Thoracic aorta (tissue), 2 donors: ENCODE measurements at regions not wholly inside any gene's neighbourhood (a gene's known extent, or its start where the extent isn't known, plus 50 kb on each side); places are given as distances from the start of the nearest gene placed in this dataset.

Experiments used
- ATAC-seq: fragments of 150-250 bp; one replicate; pipeline ENCODE4 v1.8.0; 2017; ENCODE audit warnings: low read depth; ENCODE audit not compliant: insufficient number of reproducible peaks, low FRiP score
- DNase-seq: peaks from one replicate; pipeline ENCODE4 v3.0.0-alpha.2; 2020; ENCODE audit warnings: low spot score
- H3K27ac ChIP-seq, 2 donors: fragments of 200-600 bp; sonication (generic); 1 replicate in 1 of 2; 2 replicates in 1 of 2; pipeline ENCODE4 v1.5.1; 2016; ENCODE audit warnings: mild to moderate bottlenecking in 2 of 2, moderate library complexity in 2 of 2
- H3K27me3 ChIP-seq: fragments of 200-600 bp; sonication (generic); replicated peaks from 2 replicates; pipeline ENCODE4 v1.6.0; 2016; ENCODE audit warnings: mild to moderate bottlenecking; ENCODE audit not compliant: insufficient read depth
- H3K36me3 ChIP-seq: fragments of 200-600 bp; sonication (generic); one replicate; pipeline ENCODE4 v1.5.1; 2016
- H3K4me1 ChIP-seq, 2 donors: fragments of 200-600 bp; sonication (generic); 1 replicate in 1 of 2; 2 replicates in 1 of 2; pipeline versions ENCODE4 v1.5.1 to v1.6.0; 2016; ENCODE audit warnings: low read depth in 2 of 2, mild to moderate bottlenecking in 1 of 2; ENCODE audit not compliant: control insufficient read depth in 1 of 2
- H3K4me3 ChIP-seq: fragments of 200-600 bp; sonication (generic); 2 replicates; pipeline ENCODE4 v1.5.1; 2016; ENCODE audit warnings: mild to moderate bottlenecking
- H3K9me3 ChIP-seq: fragments of 200-600 bp; sonication (generic); 2 replicates; pipeline ENCODE4 v1.5.1; 2016
- TF ChIP-seq, protein P1 (sequence below): fragments of 200-600 bp; sonication (generic); IDR thresholded peaks from one replicate; pipeline ENCODE4 v1.5.1; 2019; ENCODE audit warnings: antibody characterized with exemption

DNA sequence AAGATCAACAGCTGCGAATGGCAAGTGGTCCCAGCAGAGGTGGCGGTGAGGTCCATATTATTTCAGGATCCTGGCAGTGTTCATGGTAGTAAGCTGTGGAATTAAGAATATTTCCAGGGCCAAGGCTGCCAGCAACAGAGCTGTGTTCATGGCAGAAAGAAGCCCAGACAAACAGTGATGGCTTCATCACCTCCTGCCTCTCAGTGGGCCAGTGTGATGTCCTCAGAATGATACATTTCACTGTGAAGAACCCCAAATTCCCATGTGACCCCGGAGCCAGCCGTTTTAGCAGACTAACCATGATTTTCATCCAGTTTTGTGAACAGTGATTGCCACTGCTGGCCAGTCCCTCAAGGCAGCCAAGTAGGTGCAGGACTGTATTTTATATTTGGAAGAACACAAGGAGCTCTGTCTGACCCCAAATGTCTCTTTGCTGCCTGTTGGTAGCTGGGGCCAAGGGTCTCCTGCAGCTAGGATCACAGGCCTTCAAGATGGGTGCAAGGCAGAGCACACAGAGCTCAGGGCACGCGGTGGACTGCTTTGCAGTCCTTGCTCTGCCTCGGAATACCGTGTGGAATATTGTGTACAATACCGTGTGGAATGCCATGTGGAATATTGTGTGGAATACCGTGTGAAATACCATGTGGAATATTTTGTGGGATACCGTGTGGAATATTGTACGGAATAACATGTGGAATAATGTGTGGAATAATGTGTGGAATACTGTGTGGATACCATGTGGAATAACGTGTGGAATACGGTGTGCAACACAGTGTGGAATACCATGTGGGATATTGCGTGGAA, 132.3 kb upstream of the CHST15 start:
- TF ChIP-seq, protein P1, sequence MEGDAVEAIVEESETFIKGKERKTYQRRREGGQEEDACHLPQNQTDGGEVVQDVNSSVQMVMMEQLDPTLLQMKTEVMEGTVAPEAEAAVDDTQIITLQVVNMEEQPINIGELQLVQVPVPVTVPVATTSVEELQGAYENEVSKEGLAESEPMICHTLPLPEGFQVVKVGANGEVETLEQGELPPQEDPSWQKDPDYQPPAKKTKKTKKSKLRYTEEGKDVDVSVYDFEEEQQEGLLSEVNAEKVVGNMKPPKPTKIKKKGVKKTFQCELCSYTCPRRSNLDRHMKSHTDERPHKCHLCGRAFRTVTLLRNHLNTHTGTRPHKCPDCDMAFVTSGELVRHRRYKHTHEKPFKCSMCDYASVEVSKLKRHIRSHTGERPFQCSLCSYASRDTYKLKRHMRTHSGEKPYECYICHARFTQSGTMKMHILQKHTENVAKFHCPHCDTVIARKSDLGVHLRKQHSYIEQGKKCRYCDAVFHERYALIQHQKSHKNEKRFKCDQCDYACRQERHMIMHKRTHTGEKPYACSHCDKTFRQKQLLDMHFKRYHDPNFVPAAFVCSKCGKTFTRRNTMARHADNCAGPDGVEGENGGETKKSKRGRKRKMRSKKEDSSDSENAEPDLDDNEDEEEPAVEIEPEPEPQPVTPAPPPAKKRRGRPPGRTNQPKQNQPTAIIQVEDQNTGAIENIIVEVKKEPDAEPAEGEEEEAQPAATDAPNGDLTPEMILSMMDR: no peak
- ATAC-seq: no peak
- no peaks in the 10 kb centered on the region for H3K9me3 ChIP-seq
- peaks cover 27 to 55% of the 10 kb centered on the region in 2 donors for H3K4me1 ChIP-seq
- H3K4me3 ChIP-seq: peak overlapping the region; percentile 1
- no peaks in the 10 kb centered on the region for H3K36me3 ChIP-seq
- H3K27me3 ChIP-seq: no peaks in the 10 kb centered on the region
- H3K27ac ChIP-seq: peak overlapping the region; percentile 66 to 80
- no peak for DNase-seq

DNA sequence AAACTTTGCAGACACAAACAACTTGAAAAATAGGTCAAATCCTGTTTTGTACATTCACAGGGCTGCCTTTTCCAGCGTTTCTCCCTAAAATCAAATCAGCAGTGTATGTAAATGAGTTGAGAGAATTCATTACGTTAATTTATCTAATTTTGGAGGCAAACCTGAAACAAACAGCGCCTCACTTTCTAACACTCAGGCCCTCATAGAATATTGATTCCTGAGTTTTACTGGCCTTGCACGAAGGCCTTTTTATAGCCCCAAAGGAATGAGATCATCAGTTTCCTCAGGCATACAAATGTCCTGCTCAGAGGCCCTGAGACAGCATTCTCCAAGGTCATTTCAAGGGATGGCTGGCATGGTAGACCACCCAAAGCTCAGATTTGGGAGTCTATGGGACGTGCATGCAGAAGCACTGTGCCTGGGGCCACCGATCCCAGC, 131.7 kb upstream of the CHST15 start:
- ATAC-seq: no peak
- Histone ChIP-seq H3K4me1 (peaks cover 27 to 58% of the 10 kb centered on the region in 2 donors), H3K36me3 (no peaks in the 10 kb centered on the region), H3K27ac (peak overlapping the region; percentile 66 to 80), H3K4me3 (peak overlapping the region; percentile 1), H3K27me3 (no peaks in the 10 kb centered on the region), H3K9me3 (no peaks in the 10 kb centered on the region)
- no peak for DNase-seq
- TF ChIP-seq, protein P1: no peak

DNA sequence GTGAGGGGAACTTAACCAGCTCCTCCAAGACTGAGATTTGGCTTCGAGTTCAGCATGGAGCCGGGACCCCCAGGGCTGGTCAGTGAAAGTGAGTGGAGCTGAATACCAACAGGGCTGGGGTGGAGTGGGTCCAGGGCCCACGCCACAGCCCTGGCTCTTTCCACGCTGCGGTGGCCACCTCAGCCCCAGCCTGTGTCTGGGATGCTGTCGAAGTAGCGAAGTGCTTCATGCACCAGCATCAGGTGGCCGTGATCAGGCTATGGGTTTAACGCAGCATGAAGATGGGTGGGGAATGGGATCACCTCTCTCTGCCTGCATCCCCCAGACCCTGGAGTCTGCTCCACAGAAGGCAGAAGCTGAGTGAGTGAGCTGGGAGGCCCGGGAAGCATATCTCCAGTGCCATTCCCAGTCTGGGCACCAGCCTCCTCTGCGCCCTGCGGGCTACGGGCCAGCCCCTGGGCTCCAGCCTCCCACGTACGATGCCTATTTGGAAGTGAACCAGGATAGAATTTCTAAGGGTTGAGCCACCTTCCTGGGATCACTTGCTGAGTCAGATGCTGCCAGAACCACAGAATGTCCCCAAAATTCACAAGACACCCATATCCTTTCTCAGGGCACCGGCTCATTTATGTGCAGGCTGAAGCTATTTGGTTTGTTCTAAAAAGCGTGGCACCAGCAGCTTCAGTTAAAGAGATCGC, 131.1 kb upstream of the CHST15 start:
- ATAC-seq (peak; percentile 79), DNase-seq (peak; percentile 20)
- H3K9me3 ChIP-seq: no peaks in the 10 kb centered on the region
- peak overlapping the region; percentile 1 for H3K4me3 ChIP-seq
- TF ChIP-seq, protein P1: no peak
- H3K27me3 ChIP-seq: no peaks in the 10 kb centered on the region
- H3K27ac ChIP-seq: peak overlapping the region; percentile 66 to 80
- H3K36me3 ChIP-seq: no peaks in the 10 kb centered on the region
- H3K4me1 ChIP-seq: peaks cover 27 to 58% of the 10 kb centered on the region in 2 donors

DNA sequence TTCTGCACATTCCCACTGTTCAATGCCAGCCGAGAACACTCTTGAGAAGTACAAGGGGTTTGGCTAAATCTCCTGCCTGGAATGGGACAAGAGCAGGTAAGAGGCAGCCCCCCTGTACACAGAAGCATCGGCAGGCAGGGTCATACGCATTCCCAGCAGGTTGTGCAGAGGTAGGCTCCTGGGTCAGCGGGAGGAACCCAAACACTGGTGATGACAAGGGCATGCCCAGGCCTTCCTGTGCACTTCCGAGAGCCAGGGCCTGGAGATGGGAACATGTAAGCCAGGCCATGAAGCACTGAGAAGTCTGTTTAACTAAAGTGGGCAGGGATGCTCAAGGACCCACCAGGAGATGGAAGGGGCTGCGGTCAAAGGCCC, 130.3 kb upstream of the CHST15 start:
- H3K4me1 ChIP-seq: peaks cover 27 to 58% of the 10 kb centered on the region in 2 donors
- ATAC-seq: no peak
- TF ChIP-seq, protein P1: no peak
- DNase-seq: no peak
- H3K27ac ChIP-seq: peak overlapping the region; percentile 66 to 80
- no peaks in the 10 kb centered on the region for H3K9me3 ChIP-seq
- no peak overlapping the region for H3K4me3 ChIP-seq
- H3K36me3 ChIP-seq: no peaks in the 10 kb centered on the region
- H3K27me3 ChIP-seq: no peaks in the 10 kb centered on the region

DNA sequence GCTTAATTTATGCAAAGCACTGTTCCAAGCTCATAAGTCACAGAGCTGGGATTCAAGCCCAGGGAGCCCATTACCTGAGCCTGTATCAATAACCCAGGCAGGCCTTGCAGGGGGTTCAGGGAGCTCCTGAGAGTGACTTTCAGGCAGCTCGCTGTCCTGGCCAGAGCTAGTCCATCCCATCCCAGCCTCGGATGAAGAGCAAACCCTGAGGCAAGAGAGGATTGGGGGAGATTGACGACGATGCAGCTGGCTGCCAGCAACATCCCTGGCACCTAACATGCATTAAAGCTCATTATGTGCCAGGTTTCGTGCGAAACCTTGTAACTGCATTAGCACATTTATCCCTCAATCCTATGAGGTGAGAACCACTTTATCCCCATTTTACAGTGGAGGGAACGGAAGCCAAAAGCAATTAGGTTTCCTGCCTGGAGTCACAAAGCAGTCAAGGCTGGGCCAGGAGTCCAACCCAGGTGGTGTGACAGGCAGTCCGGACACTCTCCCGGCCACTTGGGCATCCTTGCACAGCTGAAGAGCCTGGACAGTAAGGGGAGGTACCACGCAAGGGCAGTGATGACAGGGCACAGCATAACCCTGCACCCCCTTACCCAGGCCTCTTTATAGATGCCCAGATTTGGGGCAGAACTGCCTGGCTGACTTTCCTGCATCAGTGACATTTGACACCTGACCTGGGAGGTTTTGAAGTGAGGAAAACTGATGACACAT, 129.8 kb upstream of the CHST15 start:
- TF ChIP-seq, protein P1: no peak
- H3K4me1 ChIP-seq: peaks cover 27 to 58% of the 10 kb centered on the region in 2 donors
- peak overlapping the region; percentile 11 to 66 for H3K27ac ChIP-seq
- H3K9me3 ChIP-seq: no peaks in the 10 kb centered on the region
- H3K4me3 ChIP-seq: no peak overlapping the region
- H3K27me3 ChIP-seq: no peaks in the 10 kb centered on the region
- ATAC-seq: no peak
- DNase-seq: no peak
- H3K36me3 ChIP-seq: no peaks in the 10 kb centered on the region
